ENCODE measurements at regions not wholly inside any gene's neighbourhood (a gene's known extent, or its start where the extent isn't known, plus 50 kb on each side); places are given as distances from the start of the nearest gene placed in this dataset.

GRCh38 chr2:66382091-66382490 is 52.8 kb upstream of the MEIS1 start:
- 64 to 75% methylated on average over 1 of the region's 1 CpG for WGBS, 2 donors (ENCODE audit: low coverage in 1 of 2)
- Histone ChIP-seq H3K27ac (no peak overlapping the region), H3K36me3 (no peaks in the 10 kb centered on the region), H3K27me3 (no peaks in the 10 kb centered on the region), H3K9me3 (no peaks in the 10 kb centered on the region), H3K4me1 (no peaks in the 10 kb centered on the region), H3K4me3 (no peak overlapping the region)
- in situ Hi-C loops (cut with MboI; ENCODE audit: low pct_ligation_motif_present in 1 of 4, low pct_unique_long_range_greater_than_20kb in 1 of 4, low sequenced_read_pairs in 3 of 4) (no loop called here), intact Hi-C loops (cut with DNase I; ENCODE audit: low total_unique reads) (no loop called here)
- TF ChIP-seq CTCF (IDR thresholded peaks at IDR 0.05) (no peak), EP300 (IDR thresholded peaks at IDR 0.05; ENCODE audit: low read depth) (no peak), POLR2A (IDR thresholded peaks at IDR 0.05) (no peak), POLR2AphosphoS5 (IDR thresholded peaks at IDR 0.05) (no peak)
- no peak for DNase-seq

DNA sequence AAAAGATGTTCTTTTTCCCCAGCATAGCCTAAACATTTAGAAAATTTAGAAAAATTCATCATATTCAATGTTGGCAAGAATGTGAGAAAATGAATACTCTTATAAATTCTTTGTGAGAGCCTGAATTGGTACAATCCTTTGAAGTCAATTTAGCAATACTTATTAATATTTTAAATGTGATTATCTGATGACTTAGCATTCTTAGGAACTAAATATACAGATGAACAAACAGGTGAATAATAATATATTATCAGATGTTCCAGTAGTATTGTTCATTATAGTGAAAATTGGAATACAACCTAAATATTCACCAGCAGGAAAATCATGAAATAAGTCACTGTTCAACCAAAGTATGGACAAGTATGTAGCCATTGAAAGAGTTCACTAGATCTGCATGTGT is 55.5 kb upstream of the MEIS1 start:
- no peak for DNase-seq
- no peaks in the 10 kb centered on the region for H3K4me1 ChIP-seq
- H3K36me3 ChIP-seq, result no peaks in the 10 kb centered on the region
- in situ Hi-C loops (cut with MboI; ENCODE audit: low pct_ligation_motif_present in 1 of 4, low pct_unique_long_range_greater_than_20kb in 1 of 4, low sequenced_read_pairs in 3 of 4), result no loop called here
- TF ChIP-seq CTCF (IDR thresholded peaks at IDR 0.05) (no peak), POLR2AphosphoS5 (IDR thresholded peaks at IDR 0.05) (no peak), POLR2A (IDR thresholded peaks at IDR 0.05) (no peak), EP300 (IDR thresholded peaks at IDR 0.05; ENCODE audit: low read depth) (no peak)
- no peak overlapping the region for H3K27ac ChIP-seq
- H3K9me3 ChIP-seq, result no peaks in the 10 kb centered on the region
- H3K4me3 ChIP-seq, result no peak overlapping the region
- H3K27me3 ChIP-seq, result no peaks in the 10 kb centered on the region
- intact Hi-C loops (cut with DNase I; ENCODE audit: low total_unique reads), result no loop called here

GRCh38 chr2:66377832-66378231 is 57.1 kb upstream of the MEIS1 start:
- Histone ChIP-seq H3K36me3 (no peaks in the 10 kb centered on the region), H3K9me3 (no peaks in the 10 kb centered on the region), H3K27ac (no peak overlapping the region), H3K27me3 (no peaks in the 10 kb centered on the region), H3K4me3 (no peak overlapping the region), H3K4me1 (no peaks in the 10 kb centered on the region)
- DNase-seq, result no peak
- TF ChIP-seq POLR2A (IDR thresholded peaks at IDR 0.05), result no peak
- TF ChIP-seq CTCF (IDR thresholded peaks at IDR 0.05), result no peak
- TF ChIP-seq POLR2AphosphoS5 (IDR thresholded peaks at IDR 0.05), result no peak
- no peak for TF ChIP-seq EP300 (IDR thresholded peaks at IDR 0.05; ENCODE audit: low read depth)
- in situ Hi-C loops (cut with MboI; ENCODE audit: low pct_ligation_motif_present in 1 of 4, low pct_unique_long_range_greater_than_20kb in 1 of 4, low sequenced_read_pairs in 3 of 4) (no loop called here), intact Hi-C loops (cut with DNase I; ENCODE audit: low total_unique reads) (no loop called here)
- WGBS, 2 donors (ENCODE audit: low coverage in 1 of 2), result 85 to 91% methylated on average over 6 of the region's 6 CpGs

DNA sequence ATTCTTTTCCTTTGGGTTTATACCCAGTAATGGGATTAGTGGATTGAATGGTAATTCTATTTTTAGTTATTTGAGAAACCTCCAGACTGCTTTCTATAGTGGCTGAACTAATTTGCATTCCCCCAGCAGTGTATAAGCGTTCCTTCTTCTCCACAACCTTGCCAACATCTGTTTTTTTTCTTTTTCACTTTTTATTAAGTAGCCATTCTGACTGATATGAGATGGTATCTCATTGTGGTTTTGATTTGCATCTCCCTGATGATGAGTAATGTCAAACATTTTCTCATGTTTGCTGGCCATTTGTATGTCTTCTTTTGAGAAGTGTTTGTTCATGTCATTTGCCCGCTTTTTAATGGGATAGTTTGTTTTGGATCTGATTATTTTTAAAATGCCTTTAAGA is 64.1 kb upstream of the MEIS1 start:
- intact Hi-C loops (cut with DNase I; ENCODE audit: low total_unique reads), result no loop called here
- in situ Hi-C loops (cut with MboI; ENCODE audit: low pct_ligation_motif_present in 1 of 4, low pct_unique_long_range_greater_than_20kb in 1 of 4, low sequenced_read_pairs in 3 of 4), result no loop called here
- no peak overlapping the region for H3K27ac ChIP-seq
- H3K36me3 ChIP-seq, result no peaks in the 10 kb centered on the region
- TF ChIP-seq CTCF (IDR thresholded peaks at IDR 0.05), result no peak
- no peak for TF ChIP-seq POLR2A (IDR thresholded peaks at IDR 0.05)
- no peak for TF ChIP-seq EP300 (IDR thresholded peaks at IDR 0.05; ENCODE audit: low read depth)
- no peak for TF ChIP-seq POLR2AphosphoS5 (IDR thresholded peaks at IDR 0.05)
- no peaks in the 10 kb centered on the region for H3K27me3 ChIP-seq
- no peaks in the 10 kb centered on the region for H3K4me1 ChIP-seq
- H3K4me3 ChIP-seq, result no peak overlapping the region
- 73 to 100% methylated on average over 1 to 2 of the region's 2 CpGs for WGBS, 2 donors (ENCODE audit: low coverage in 1 of 2)
- H3K9me3 ChIP-seq, result no peaks in the 10 kb centered on the region
- DNase-seq, result no peak
